ENCODE measurements at regions not wholly inside any gene's neighbourhood (a gene's known extent, or its start where the extent isn't known, plus 50 kb on each side); places are given as distances from the start of the nearest gene placed in this dataset.

DNA sequence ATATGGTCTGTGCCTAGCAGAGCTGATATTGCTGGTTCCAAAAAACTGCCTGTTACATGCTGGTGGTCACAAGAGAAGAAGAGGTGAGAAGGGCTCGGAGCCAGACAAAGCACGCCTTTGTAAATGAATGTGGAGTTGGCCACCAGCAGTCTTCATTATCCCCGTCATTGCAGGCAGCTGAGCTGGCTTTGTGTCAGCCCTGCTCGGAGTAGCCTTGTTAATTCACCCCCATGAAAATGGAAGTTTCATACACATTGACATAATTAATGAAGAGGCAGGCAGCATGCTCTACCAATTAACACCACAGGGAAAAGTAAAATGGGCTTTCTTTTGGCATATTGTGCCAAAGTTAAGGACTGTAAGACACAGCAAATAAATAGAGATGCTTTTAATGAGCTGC, 113.7 kb upstream of the RBFOX1 start:
- intact Hi-C loops (cut with micrococcal nuclease): no loop called here
- Mint-ChIP-seq H3K4me3 (no peak overlapping the region), H3K36me3 (ENCODE audit: low read depth) (no peaks in the 10 kb centered on the region), H3K4me1 (ENCODE audit: low read depth) (no peaks in the 10 kb centered on the region), H3K9me3 (peaks cover 10% of the 10 kb centered on the region), H3K27me3 (no peaks in the 10 kb centered on the region), H3K27ac (no peak overlapping the region)
- CTCF ChIA-PET: no interaction called here
- TF ChIP-seq, protein P1, sequence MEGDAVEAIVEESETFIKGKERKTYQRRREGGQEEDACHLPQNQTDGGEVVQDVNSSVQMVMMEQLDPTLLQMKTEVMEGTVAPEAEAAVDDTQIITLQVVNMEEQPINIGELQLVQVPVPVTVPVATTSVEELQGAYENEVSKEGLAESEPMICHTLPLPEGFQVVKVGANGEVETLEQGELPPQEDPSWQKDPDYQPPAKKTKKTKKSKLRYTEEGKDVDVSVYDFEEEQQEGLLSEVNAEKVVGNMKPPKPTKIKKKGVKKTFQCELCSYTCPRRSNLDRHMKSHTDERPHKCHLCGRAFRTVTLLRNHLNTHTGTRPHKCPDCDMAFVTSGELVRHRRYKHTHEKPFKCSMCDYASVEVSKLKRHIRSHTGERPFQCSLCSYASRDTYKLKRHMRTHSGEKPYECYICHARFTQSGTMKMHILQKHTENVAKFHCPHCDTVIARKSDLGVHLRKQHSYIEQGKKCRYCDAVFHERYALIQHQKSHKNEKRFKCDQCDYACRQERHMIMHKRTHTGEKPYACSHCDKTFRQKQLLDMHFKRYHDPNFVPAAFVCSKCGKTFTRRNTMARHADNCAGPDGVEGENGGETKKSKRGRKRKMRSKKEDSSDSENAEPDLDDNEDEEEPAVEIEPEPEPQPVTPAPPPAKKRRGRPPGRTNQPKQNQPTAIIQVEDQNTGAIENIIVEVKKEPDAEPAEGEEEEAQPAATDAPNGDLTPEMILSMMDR (IDR thresholded peaks at IDR 0.05): no peak
- no peak for ATAC-seq
- POLR2A ChIA-PET: no interaction called here
- no peak for DNase-seq

DNA sequence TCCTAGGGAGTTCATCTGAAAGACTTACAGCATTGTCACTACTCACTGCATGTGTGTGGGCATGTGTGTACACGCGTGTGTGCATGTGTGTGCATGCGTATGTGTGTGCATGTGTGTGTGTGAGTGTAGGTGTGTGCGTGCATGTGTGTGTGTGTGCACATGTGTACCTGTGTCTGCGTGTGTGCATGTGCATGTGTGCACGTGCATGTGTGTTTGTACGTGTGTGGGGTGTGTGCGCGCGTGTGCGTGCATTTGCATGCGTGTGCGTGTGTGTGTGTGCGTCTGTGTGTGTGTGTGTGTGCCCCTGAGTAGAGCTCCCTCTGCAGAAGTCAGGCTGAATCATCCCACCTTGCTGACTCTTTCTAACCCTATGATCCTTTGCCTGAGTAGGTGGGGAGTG, 114.8 kb upstream of the RBFOX1 start:
- H3K27ac Mint-ChIP-seq: no peak overlapping the region
- no peak for DNase-seq
- intact Hi-C loops (cut with micrococcal nuclease): no loop called here
- no peak for ATAC-seq
- ChIA-PET CTCF (no interaction called here), POLR2A (no interaction called here)
- H3K36me3 Mint-ChIP-seq (ENCODE audit: low read depth): no peaks in the 10 kb centered on the region
- no peak overlapping the region for H3K4me3 Mint-ChIP-seq
- H3K9me3 Mint-ChIP-seq: peaks cover 11% of the 10 kb centered on the region
- H3K27me3 Mint-ChIP-seq: no peaks in the 10 kb centered on the region
- TF ChIP-seq, protein P1 (IDR thresholded peaks at IDR 0.05): no peak
- no peaks in the 10 kb centered on the region for H3K4me1 Mint-ChIP-seq (ENCODE audit: low read depth)

DNA sequence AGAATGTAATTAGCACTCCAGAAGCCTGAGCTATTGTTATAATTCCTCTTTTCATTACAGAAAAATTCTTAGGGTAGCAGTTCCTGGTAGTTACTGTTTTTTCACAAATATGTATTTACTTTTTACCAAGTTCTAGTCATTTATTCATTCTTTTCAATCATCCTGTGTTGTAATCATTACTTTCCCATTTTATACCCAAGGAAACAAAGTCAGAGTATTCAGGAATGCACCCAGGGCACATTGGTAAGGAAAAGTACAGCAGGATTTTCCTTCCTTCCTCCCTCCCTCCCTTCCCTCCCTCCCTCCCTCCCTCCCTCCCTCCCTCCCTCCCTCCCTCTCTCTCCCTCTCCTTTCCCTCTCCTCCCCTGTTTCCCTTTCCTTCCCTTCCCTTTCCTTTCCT, 115.9 kb upstream of the RBFOX1 start:
- Mint-ChIP-seq H3K4me3 (no peak overlapping the region), H3K9me3 (peaks cover 10% of the 10 kb centered on the region), H3K4me1 (ENCODE audit: low read depth) (no peaks in the 10 kb centered on the region), H3K27ac (no peak overlapping the region), H3K36me3 (ENCODE audit: low read depth) (no peaks in the 10 kb centered on the region), H3K27me3 (no peaks in the 10 kb centered on the region)
- DNase-seq (no peak), ATAC-seq (no peak)
- TF ChIP-seq, protein P1 (IDR thresholded peaks at IDR 0.05): no peak
- ChIA-PET CTCF (no interaction called here), POLR2A (no interaction called here)
- intact Hi-C loops (cut with micrococcal nuclease): no loop called here

DNA sequence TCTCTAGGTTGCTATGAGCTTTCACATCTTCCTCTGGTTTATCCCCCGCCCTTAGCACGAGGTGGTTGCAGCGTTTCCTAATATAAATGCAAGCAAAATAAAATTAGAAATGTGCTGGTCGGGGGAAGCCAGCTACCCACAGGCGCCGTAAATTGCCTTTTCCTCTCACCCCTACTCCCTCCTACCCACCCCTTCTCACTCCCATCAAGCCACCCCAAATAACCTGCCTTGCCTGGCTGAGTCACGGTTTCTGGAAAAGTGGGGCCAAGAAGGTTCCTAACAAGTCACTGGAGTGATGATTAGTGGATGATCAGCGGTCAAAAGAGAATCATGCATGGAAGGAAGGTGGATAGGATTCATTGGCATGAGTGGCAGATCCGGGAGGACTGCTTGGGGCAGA, 120.9 kb upstream of the RBFOX1 start:
- TF ChIP-seq, protein P1 (IDR thresholded peaks at IDR 0.05): no peak
- Mint-ChIP-seq H3K4me3 (no peak overlapping the region), H3K9me3 (peaks cover 4% of the 10 kb centered on the region), H3K27me3 (no peaks in the 10 kb centered on the region), H3K36me3 (ENCODE audit: low read depth) (no peaks in the 10 kb centered on the region), H3K27ac (no peak overlapping the region), H3K4me1 (ENCODE audit: low read depth) (no peaks in the 10 kb centered on the region)
- intact Hi-C loops (cut with micrococcal nuclease): no loop called here
- CTCF ChIA-PET: no interaction called here
- DNase-seq (no peak), ATAC-seq (no peak)
- POLR2A ChIA-PET: no interaction called here

DNA sequence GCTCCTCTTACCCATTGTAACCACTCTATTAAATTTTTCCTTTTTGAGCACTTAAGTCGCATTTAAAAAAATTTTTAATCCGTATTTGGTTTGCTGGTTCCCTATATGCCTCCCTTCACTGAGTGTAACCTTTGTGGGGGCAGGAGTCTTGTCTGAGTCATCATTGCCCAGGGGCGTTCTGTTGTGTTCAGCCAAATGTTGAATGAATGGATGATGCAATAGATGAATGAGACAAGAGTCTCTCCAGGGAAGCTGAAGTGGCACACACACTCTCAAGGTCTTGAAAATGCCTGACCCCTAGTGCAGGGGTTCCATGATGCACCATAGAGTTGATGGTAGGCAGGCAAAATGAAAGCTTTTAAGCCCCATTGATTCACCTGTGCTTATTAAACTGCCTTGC, 123.0 kb upstream of the RBFOX1 start:
- Mint-ChIP-seq H3K9me3 (peaks cover 7% of the 10 kb centered on the region), H3K27me3 (no peaks in the 10 kb centered on the region), H3K4me1 (ENCODE audit: low read depth) (no peaks in the 10 kb centered on the region), H3K27ac (no peak overlapping the region), H3K4me3 (no peak overlapping the region), H3K36me3 (ENCODE audit: low read depth) (no peaks in the 10 kb centered on the region)
- no peak for DNase-seq
- ChIA-PET CTCF (no interaction called here), POLR2A (no interaction called here)
- no peak for ATAC-seq
- TF ChIP-seq, protein P1 (IDR thresholded peaks at IDR 0.05): no peak
- intact Hi-C loops (cut with micrococcal nuclease): no loop called here

Data from activated CD8-positive, alpha-beta T cell treated with anti-CD3 and anti-CD28 coated beads for 36 hours (primary cell).